ENCODE measurements at regions not wholly inside any gene's neighbourhood (a gene's known extent, or its start where the extent isn't known, plus 50 kb on each side); places are given as distances from the start of the nearest gene placed in this dataset.

GRCh38 chr11:91407842-91408241 lies 816.8 kb upstream of the FAT3 start:
- no peak for DNase-seq

GRCh38 chr11:91406009-91406408 lies 818.6 kb upstream of the FAT3 start:
- no peak for DNase-seq

GRCh38 chr11:91404344-91404743 lies 820.3 kb upstream of the FAT3 start:
- no peak for DNase-seq

GRCh38 chr11:91397134-91397468 lies 827.5 kb upstream of the FAT3 start:
- no peak for DNase-seq

GRCh38 chr11:91396236-91397133 lies 828.1 kb upstream of the FAT3 start:
- DNase-seq: no peak

- no peak for DNase-seq
Measured at GRCh38 chr11:91394727-91395414, 829.7 kb upstream of the FAT3 start.

- DNase-seq: no peak
Measured at GRCh38 chr11:91394073-91394726, 830.4 kb upstream of the FAT3 start.

GRCh38 chr11:91382946-91383345 lies 841.7 kb upstream of the FAT3 start:
- DNase-seq: no peak

GRCh38 chr11:91374794-91375193 lies 849.8 kb upstream of the FAT3 start:
- no peak for DNase-seq

GRCh38 chr11:91373497-91373896 lies 851.1 kb upstream of the FAT3 start:
- DNase-seq: no peak

GRCh38 chr11:91366816-91367215 lies 857.8 kb upstream of the FAT3 start:
- DNase-seq: no peak

GRCh38 chr11:91365986-91366585 lies 858.5 kb upstream of the FAT3 start:
- no peak for DNase-seq

GRCh38 chr11:91350931-91351330 lies 873.7 kb upstream of the FAT3 start:
- no peak for DNase-seq

GRCh38 chr11:91326751-91327150 lies 897.9 kb upstream of the FAT3 start:
- no peak for DNase-seq

GRCh38 chr11:91326280-91326679 lies 898.3 kb upstream of the FAT3 start:
- no peak for DNase-seq

GRCh38 chr11:91314521-91314920 lies 910.1 kb upstream of the FAT3 start:
- DNase-seq: no peak

- no peak for DNase-seq
Measured at GRCh38 chr11:91312541-91312940, 912.1 kb upstream of the FAT3 start.

- no peak for DNase-seq
Measured at GRCh38 chr11:91310085-91310484, 914.5 kb upstream of the FAT3 start.

- no peak for DNase-seq
Measured at GRCh38 chr11:91308069-91308468, 916.5 kb upstream of the FAT3 start.

- no peak for DNase-seq
Measured at GRCh38 chr11:91305402-91305801, 919.2 kb upstream of the FAT3 start.

- DNase-seq: no peak
Measured at GRCh38 chr11:91303749-91304148, 920.9 kb upstream of the FAT3 start.

- no peak for DNase-seq
Measured at GRCh38 chr11:91299980-91300379, 924.6 kb upstream of the FAT3 start.

GRCh38 chr11:91296629-91297028 lies 928.0 kb upstream of the FAT3 start:
- DNase-seq: no peak

GRCh38 chr11:91295591-91295990 lies 929.0 kb upstream of the FAT3 start:
- no peak for DNase-seq
